NCI-H2227 (cell line): ENCODE measurements at regions not wholly inside any gene's neighbourhood (a gene's known extent, or its start where the extent isn't known, plus 50 kb on each side); places are given as distances from the start of the nearest gene placed in this dataset.

Source experiments
- DNase-seq: peaks from one replicate; lab custom pipeline; 2025; ENCODE audit not compliant: unreplicated experiment; lab: John Stamatoyannopoulos, UW

DNA sequence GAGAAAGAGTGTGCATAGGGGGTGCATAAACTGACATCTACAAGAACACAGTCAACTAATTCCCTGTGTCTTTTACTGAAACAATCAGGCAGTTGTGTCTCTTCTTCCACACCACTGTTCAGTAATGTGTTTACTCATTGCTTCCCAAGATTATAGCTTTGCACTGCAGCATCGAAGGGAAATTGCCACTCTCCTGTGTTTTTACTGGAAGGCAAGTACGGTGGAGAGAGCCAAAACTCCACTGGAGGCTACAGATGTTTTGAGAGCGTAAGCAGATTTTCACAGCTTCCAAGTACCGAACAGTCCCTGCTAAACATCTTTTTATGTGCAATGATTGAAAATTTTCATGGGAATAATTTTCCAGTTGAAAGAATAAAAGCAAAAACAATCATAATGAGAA is 510.5 kb upstream of the AKR1E2 start:
- peak; percentile 53 for DNase-seq

- DNase-seq, result no peak
Observed at GRCh38 chr10:4313051-4313450, 513.0 kb upstream of the AKR1E2 start.

- DNase-seq, result no peak
Observed at GRCh38 chr10:4312051-4312835, 513.8 kb upstream of the AKR1E2 start.

GRCh38 chr10:4310172-4310571 is 515.8 kb upstream of the AKR1E2 start:
- DNase-seq, result no peak

DNA sequence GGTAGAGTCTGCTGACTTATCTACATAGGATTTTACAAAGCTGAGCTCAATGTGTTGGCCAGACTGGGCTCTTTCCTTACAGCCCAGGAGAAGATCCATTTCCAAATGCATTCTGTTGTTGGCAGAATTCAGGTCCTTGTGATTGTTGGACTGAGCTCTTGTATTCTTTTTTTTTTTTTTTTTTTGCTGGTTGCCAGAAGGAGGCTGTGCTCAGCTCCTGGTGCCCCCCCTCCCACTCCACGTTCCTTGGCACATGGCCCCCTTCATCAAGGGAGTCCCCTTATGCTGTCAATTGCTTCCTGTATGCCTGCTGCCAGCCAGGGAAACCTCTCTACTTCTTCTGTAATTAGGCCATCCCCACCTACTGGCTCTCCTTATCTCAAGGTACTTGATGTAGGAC is 518.1 kb upstream of the AKR1E2 start:
- DNase-seq, result no peak

- no peak for DNase-seq
Observed at GRCh38 chr10:4306871-4307270, 519.1 kb upstream of the AKR1E2 start.

GRCh38 chr10:4303045-4303444 is 518.0 kb upstream of the KLF6 start:
- no peak for DNase-seq

DNA sequence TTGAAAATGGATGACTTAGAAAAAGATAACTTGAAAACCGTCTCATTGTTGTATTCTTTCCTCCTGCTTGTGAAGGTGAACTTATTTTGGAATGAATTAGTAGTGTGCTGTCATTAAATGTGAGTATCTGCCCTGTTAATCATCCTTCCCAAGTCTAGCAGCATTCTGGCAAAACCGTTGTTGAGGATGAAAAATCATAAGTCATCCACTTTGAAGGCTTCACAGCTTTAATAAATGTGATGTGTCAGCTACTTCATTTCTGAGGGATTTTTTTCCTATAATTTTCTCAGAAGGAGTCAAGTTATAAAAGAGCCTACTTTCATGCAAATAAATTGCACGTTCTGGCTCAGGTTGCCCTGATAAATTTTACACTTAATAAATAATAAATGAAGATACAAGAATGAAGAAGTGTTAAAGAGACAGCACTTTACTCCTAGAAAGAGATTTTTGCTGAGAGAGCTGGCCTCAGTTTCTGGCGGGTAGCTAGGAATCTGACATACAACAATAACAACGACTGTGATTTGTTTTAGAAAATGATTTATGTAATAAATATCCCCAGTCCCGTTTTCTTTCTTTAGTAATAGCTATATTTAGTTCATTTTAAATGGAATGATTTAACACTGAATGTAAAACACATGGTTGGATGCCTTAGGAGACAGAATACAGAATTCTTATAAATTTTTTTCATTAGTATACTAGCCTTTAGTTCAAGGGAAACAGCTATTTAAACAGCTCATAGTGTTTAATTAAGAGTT is 516.5 kb upstream of the KLF6 start:
- DNase-seq, result no peak

GRCh38 chr10:4296161-4296560 is 511.2 kb upstream of the KLF6 start:
- no peak for DNase-seq

- DNase-seq, result no peak
Observed at GRCh38 chr10:4294996-4295792, 510.2 kb upstream of the KLF6 start.

GRCh38 chr10:4294271-4294670 is 509.3 kb upstream of the KLF6 start:
- no peak for DNase-seq

GRCh38 chr10:4291990-4292389 is 507.0 kb upstream of the KLF6 start:
- DNase-seq, result no peak

GRCh38 chr10:4285121-4285520 is 500.1 kb upstream of the KLF6 start:
- DNase-seq, result no peak

DNA sequence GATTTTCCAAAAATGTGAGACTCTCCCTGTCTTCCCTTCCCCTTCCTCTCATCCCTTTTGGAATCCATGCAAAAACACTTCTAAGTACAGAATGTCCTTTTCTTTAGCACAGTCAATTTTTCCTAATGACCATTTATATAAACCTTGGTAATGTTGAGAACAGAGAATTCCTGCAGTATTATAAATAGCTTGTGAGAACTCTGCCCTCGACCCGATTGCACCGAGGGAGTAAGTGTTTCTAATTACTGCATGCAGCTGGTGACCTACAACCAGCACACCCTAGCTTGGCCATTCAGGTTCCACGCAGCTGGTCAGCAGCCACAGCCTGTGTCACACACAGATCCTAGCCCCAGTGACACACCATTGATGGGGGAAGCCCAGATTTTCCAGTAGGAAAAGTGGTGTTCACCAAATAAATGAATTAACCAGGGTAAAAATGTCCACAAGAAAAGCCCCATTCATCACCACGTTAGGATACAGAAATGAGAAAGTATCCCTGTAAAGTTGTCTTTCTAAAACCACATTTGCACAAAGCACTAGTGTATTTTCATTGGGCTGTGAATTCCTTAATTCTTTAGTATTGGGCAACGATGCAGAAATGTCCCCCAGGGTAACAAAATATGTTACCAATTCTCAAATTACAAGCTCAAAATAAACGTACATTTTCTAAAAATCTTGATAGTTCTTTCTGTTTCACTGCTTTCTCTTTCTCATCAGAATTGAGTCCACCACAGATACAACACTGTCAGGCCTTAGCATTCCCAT is 499.0 kb upstream of the KLF6 start:
- no peak for DNase-seq

GRCh38 chr10:4282496-4282895 is 497.5 kb upstream of the KLF6 start:
- DNase-seq, result no peak

- no peak for DNase-seq
Observed at GRCh38 chr10:4281190-4281825, 496.3 kb upstream of the KLF6 start.

GRCh38 chr10:4280461-4281189 is 495.6 kb upstream of the KLF6 start:
- DNase-seq, result no peak

- no peak for DNase-seq
Observed at GRCh38 chr10:4279655-4280054, 494.6 kb upstream of the KLF6 start.

GRCh38 chr10:4278186-4278585 is 493.2 kb upstream of the KLF6 start:
- DNase-seq, result no peak

- DNase-seq, result no peak
Observed at GRCh38 chr10:4276151-4276550, 491.1 kb upstream of the KLF6 start.
